Natural killer cell (primary cell): ENCODE measurements at regions not wholly inside any gene's neighbourhood (a gene's known extent, or its start where the extent isn't known, plus 50 kb on each side); places are given as distances from the start of the nearest gene placed in this dataset.
A peak's percentile ranks its signal among the peaks of the same experiment; 100 is the strongest.
"Not testable (repeated sequence)": the region's sequence is repeated elsewhere in the genome, so short reads cannot be mapped to it uniquely, and the experiment has no call there.

Experiments used
- ATAC-seq, 3 donors: fragments of 150-1000 bp in 2 of 3; fragments of 200-7000 bp in 1 of 3; cut with Tn5 transposase; 1 replicate in 1 of 3; 2 replicates in 2 of 3; pipeline ENCODE4 v1.10.0; 2021; ENCODE audit warnings: mild to moderate bottlenecking in 2 of 3, moderate library complexity in 2 of 3
- DNase-seq, 2 donors: peaks; one replicate each; pipeline versions ENCODE4 v3.0.0 to v3.0.0-alpha.2; 2013 to 2021; ENCODE audit warnings: mixed read lengths in 1 of 2
- H3K27ac ChIP-seq: one replicate; pipeline ENCODE4 v1.5.1; 2013; ENCODE audit warnings: mild to moderate bottlenecking, low read length
- H3K27me3 ChIP-seq: one replicate; pipeline ENCODE4 v1.6.1; 2013; ENCODE audit warnings: low read length; ENCODE audit not compliant: control insufficient read depth, insufficient read depth
- H3K36me3 ChIP-seq: one replicate; pipeline ENCODE4 v1.6.1; 2013; ENCODE audit warnings: low read length; ENCODE audit not compliant: control insufficient read depth, insufficient read depth
- H3K4me1 ChIP-seq: one replicate; pipeline ENCODE4 v1.6.1; 2013; ENCODE audit warnings: low read length; ENCODE audit not compliant: control insufficient read depth, insufficient read depth
- H3K4me3 ChIP-seq: one replicate; pipeline ENCODE4 v1.5.1; 2013; ENCODE audit warnings: low read length
- H3K9me3 ChIP-seq: one replicate; pipeline ENCODE4 v1.6.1; 2013; ENCODE audit warnings: low read length; ENCODE audit not compliant: control insufficient read depth, insufficient read depth
- H3K27ac Mint-ChIP-seq, 2 donors: one replicate each; pipeline ENCODE4 v1.8.0; 2022; ENCODE audit warnings: mild to moderate bottlenecking in 2 of 2, mixed read lengths in 2 of 2, moderate library complexity in 1 of 2
- H3K27me3 Mint-ChIP-seq, 2 donors: one replicate each; pipeline ENCODE4 v1.8.0; 2022; ENCODE audit warnings: low read depth in 2 of 2, mixed read lengths in 2 of 2
- H3K36me3 Mint-ChIP-seq: one replicate; pipeline ENCODE4 v1.8.0; 2022; ENCODE audit warnings: mixed read lengths
- H3K4me1 Mint-ChIP-seq, 2 donors: one replicate each; pipeline ENCODE4 v1.8.0; 2022; ENCODE audit warnings: mixed read lengths in 2 of 2
- H3K4me3 Mint-ChIP-seq: one replicate; pipeline ENCODE4 v1.8.0; 2022; ENCODE audit warnings: mild to moderate bottlenecking, moderate library complexity, mixed read lengths
- H3K9me3 Mint-ChIP-seq, 2 donors: one replicate each; pipeline ENCODE4 v1.8.0; 2022; ENCODE audit warnings: mixed read lengths in 2 of 2
- WGBS: methylation state at CpG from one replicate; pipeline ENCODE4 v1.1.7; 2013; ENCODE audit warnings: missing lambda C conversion rate; ENCODE audit not compliant: insufficient coverage; 5-methylcytosine and 5-hydroxymethylcytosine counted together
- intact Hi-C: fragments of 100-400 bp; cut with micrococcal nuclease; formaldehyde crosslinking; loops from one replicate; pipeline ENCODE4 v1.14.2; 2022
- TF ChIP-seq, protein P1 (sequence below): fragments of 200-600 bp; IDR thresholded peaks from one replicate; pipeline ENCODE4 v1.8.0; 2022; ENCODE audit warnings: antibody characterized with exemption

DNA sequence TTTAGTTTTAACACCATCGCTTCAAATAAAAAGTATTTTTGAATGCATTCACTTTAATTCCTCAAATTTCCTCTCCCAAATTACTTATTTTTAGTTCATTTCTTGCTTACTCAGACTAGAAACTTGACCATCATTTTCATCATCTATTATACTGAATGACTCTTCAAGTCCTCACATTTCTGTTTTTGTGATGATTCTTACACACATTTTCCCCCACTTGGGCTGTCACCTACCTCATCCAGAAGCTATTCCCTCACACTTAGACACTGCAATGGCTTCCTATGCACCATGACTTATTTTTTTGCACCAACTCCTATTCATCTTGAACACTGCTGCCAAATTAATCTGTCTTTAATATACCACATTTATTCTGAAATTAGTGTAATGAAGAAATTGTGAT is 239.6 kb upstream of the DUSP10 start:
- WGBS, result no CpG with 5 or more reads among the region's 1 CpG
- H3K9me3 Mint-ChIP-seq, result no peaks in the 10 kb centered on the region
- H3K4me1 Mint-ChIP-seq, result no peaks in the 10 kb centered on the region
- Histone ChIP-seq H3K4me3 (no peak overlapping the region), H3K36me3 (no peaks in the 10 kb centered on the region), H3K4me1 (no peaks in the 10 kb centered on the region), H3K9me3 (no peaks in the 10 kb centered on the region), H3K27me3 (no peaks in the 10 kb centered on the region), H3K27ac (no peak overlapping the region)
- no peaks in the 10 kb centered on the region for H3K36me3 Mint-ChIP-seq
- TF ChIP-seq, protein P1, sequence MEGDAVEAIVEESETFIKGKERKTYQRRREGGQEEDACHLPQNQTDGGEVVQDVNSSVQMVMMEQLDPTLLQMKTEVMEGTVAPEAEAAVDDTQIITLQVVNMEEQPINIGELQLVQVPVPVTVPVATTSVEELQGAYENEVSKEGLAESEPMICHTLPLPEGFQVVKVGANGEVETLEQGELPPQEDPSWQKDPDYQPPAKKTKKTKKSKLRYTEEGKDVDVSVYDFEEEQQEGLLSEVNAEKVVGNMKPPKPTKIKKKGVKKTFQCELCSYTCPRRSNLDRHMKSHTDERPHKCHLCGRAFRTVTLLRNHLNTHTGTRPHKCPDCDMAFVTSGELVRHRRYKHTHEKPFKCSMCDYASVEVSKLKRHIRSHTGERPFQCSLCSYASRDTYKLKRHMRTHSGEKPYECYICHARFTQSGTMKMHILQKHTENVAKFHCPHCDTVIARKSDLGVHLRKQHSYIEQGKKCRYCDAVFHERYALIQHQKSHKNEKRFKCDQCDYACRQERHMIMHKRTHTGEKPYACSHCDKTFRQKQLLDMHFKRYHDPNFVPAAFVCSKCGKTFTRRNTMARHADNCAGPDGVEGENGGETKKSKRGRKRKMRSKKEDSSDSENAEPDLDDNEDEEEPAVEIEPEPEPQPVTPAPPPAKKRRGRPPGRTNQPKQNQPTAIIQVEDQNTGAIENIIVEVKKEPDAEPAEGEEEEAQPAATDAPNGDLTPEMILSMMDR, result no peak
- DNase-seq, result no peak
- peaks cover 6 to 11% of the 10 kb centered on the region in 2 donors for H3K27me3 Mint-ChIP-seq
- H3K27ac Mint-ChIP-seq, result no peak overlapping the region
- no peak overlapping the region for H3K4me3 Mint-ChIP-seq
- no peak for ATAC-seq
- intact Hi-C loops, result no loop called here

DNA sequence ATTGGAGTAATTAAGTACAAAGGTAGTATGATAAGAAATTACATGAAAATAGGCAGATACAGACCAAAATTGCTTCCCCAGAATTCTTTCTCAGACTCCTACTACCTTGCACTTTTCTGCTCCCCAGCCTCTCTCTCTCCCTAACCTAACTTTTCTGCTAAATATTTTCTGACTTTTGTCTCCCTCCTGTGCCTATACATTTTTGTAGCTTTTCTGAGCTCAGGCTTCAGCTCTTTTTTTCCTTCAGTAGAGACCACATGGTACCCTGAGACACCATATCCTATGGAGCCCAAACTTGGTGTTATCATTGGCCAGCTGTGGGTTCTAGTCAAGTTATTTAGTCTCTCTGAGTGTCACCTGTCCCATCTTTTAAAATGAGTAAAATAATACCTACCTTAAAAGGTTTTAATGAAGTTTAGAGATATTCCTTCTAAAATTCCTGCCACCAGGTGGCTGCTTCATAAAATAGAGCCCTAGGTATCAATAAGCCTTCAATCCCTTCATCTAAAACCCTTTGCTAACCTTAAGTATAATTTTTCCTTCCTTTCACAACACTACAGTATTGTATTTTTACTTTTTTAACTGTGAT is 237.6 kb upstream of the DUSP10 start:
- intact Hi-C loops, result no loop called here
- H3K9me3 Mint-ChIP-seq, result no peaks in the 10 kb centered on the region
- no peaks in the 10 kb centered on the region for H3K4me1 Mint-ChIP-seq
- no peak overlapping the region for H3K4me3 Mint-ChIP-seq
- H3K27ac ChIP-seq, result no peak overlapping the region
- TF ChIP-seq, protein P1, result no peak
- H3K36me3 Mint-ChIP-seq, result no peaks in the 10 kb centered on the region
- H3K36me3 ChIP-seq, result no peaks in the 10 kb centered on the region
- ATAC-seq, result no peak
- peak in 1 of 2 donors; percentile 8 for DNase-seq
- no peaks in the 10 kb centered on the region for H3K4me1 ChIP-seq
- H3K27ac Mint-ChIP-seq, result no peak overlapping the region
- peaks cover 6 to 11% of the 10 kb centered on the region in 2 donors for H3K27me3 Mint-ChIP-seq
- no peaks in the 10 kb centered on the region for H3K9me3 ChIP-seq
- no peak overlapping the region for H3K4me3 ChIP-seq
- H3K27me3 ChIP-seq, result no peaks in the 10 kb centered on the region

DNA sequence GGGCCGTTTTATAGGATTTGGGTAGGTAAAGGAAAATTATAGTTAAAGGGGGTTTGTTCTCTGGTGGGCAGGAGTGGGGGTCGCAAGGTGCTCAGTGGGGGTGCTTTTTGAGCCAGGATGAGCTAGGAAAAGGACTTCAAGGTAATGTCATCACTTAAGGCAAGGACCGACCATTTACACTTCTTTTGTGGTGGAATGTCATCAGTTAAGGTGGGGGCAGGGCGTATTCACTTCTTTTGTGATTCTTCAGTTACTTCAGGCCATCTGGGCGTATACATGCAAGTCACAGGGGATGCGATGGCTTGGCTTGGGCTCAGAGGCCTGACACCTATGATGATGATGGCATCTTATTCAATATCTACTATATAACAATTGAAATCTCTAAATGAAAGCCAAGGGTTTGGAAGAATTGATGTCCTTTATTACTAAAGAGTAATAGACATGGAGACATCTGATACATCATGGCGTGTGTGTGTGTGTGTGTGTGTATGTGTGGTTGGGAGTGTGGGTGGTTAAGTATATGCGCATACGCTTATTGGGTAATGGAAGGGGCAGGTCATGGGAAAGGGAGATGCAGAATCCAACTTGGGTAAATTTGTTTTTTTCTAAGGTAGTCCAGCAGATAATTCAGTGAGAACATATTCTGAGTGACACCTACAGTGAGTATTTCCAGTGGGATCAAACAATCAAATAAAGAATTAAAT is 236.9 kb upstream of the DUSP10 start:
- H3K4me1 Mint-ChIP-seq, DNase-seq, H3K27ac Mint-ChIP-seq, H3K4me3 Mint-ChIP-seq, H3K27me3 ChIP-seq, H3K4me1 ChIP-seq, H3K36me3 Mint-ChIP-seq, H3K9me3 ChIP-seq, H3K27ac ChIP-seq, H3K9me3 Mint-ChIP-seq, H3K4me3 ChIP-seq, ATAC-seq, H3K36me3 ChIP-seq, intact Hi-C loops: not testable (repeated sequence)
- peaks cover 6 to 11% of the 10 kb centered on the region in 2 donors for H3K27me3 Mint-ChIP-seq
- 93% methylated on average over 6 of the region's 9 CpGs for WGBS

DNA sequence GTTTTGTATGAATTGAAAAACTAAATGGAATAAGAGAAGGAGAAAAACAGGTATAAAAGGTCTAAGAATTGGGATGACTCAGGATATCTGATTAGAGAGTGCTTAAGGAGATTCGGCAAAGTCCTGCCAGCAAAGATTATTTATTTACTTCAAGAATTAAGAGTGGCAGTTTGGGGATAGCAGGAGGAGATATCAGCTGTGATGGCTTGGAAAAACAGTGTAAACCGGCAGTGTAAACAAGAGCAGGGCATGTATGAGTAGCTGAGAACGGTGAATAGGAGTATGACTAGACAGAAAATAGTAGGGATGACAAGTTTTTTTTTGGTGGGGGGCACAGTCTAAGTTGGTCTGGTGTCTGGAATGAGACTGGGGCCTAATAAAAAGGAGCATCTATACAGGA is 231.9 kb upstream of the DUSP10 start:
- DNase-seq, H3K27me3 ChIP-seq, H3K9me3 ChIP-seq, H3K27me3 Mint-ChIP-seq, H3K27ac ChIP-seq, H3K27ac Mint-ChIP-seq, intact Hi-C loops, H3K4me3 Mint-ChIP-seq, ATAC-seq, H3K36me3 ChIP-seq, H3K9me3 Mint-ChIP-seq, H3K4me1 Mint-ChIP-seq, H3K4me1 ChIP-seq, H3K4me3 ChIP-seq, H3K36me3 Mint-ChIP-seq: not testable (repeated sequence)
- WGBS, result 100% methylated on average over 1 of the region's 3 CpGs
